OCI-LY1 (cell line): ENCODE measurements at regions not wholly inside any gene's neighbourhood (a gene's known extent, or its start where the extent isn't known, plus 50 kb on each side); places are given as distances from the start of the nearest gene placed in this dataset.

Experiments
- H2AFZ ChIP-seq: fragments of 200-600 bp; sonication (generic), shearing (Covaris generic); 2 replicates; pipeline ENCODE4 v1.6.0; 2014; ENCODE audit warnings: antibody characterized with exemption, mild to moderate bottlenecking, low read length
- H3F3A ChIP-seq: fragments of 200-600 bp; sonication (generic), shearing (Covaris generic); 2 replicates; pipeline ENCODE4 v1.6.0; 2014; ENCODE audit warnings: mild to moderate bottlenecking, antibody characterized with exemption, low read length, moderate library complexity; ENCODE audit not compliant: insufficient read depth
- H3K27ac ChIP-seq: fragments of 200-600 bp; sonication (generic); 2 replicates; pipeline ENCODE4 v1.5.1; 2014; ENCODE audit warnings: low read length, mixed run types, mild to moderate bottlenecking, low read depth; ENCODE audit not compliant: poor library complexity, severe bottlenecking
- H3K27me3 ChIP-seq: fragments of 200-600 bp; sonication (generic); 2 replicates; pipeline ENCODE4 v1.6.0; 2014; ENCODE audit warnings: antibody characterized with exemption, mild to moderate bottlenecking, low read length, moderate library complexity; ENCODE audit not compliant: insufficient read depth
- H3K36me3 ChIP-seq: fragments of 200-600 bp; sonication (generic); 2 replicates; pipeline ENCODE4 v1.6.1; 2014; ENCODE audit warnings: mild to moderate bottlenecking, antibody characterized with exemption, low read length, moderate library complexity, mixed read lengths; ENCODE audit not compliant: insufficient read depth
- H3K4me1 ChIP-seq: fragments of 200-600 bp; sonication (generic); 2 replicates; pipeline ENCODE4 v1.5.1; 2014; ENCODE audit warnings: mild to moderate bottlenecking, low read length, moderate library complexity; ENCODE audit not compliant: insufficient read depth, severe bottlenecking
- H3K4me2 ChIP-seq: fragments of 200-600 bp; sonication (generic), shearing (Covaris generic); 2 replicates; pipeline ENCODE4 v1.6.1; 2014; ENCODE audit warnings: low read length
- H3K4me3 ChIP-seq: fragments of 200-600 bp; sonication (generic); 2 replicates; pipeline ENCODE4 v1.5.1; 2014; ENCODE audit warnings: low read length, low read depth, mild to moderate bottlenecking, mixed read lengths; ENCODE audit not compliant: poor library complexity, severe bottlenecking
- H3K79me2 ChIP-seq: fragments of 200-600 bp; shearing (Covaris generic); 2 replicates; pipeline ENCODE4 v1.6.1; 2016; ENCODE audit warnings: mixed run types, low read length, mixed read lengths; ENCODE audit not compliant: insufficient read depth
- H3K9ac ChIP-seq: fragments of 200-600 bp; sonication (generic), shearing (Covaris generic); 2 replicates; pipeline ENCODE4 v1.6.1; 2014; ENCODE audit warnings: mild to moderate bottlenecking, low read length, mixed read lengths
- H3K9me2 ChIP-seq: fragments of 200-600 bp; sonication (generic), shearing (Covaris generic); 2 replicates; pipeline ENCODE4 v1.6.1; 2014; ENCODE audit warnings: low read depth, mild to moderate bottlenecking, low read length, mixed read lengths
- H3K9me3 ChIP-seq: fragments of 200-600 bp; shearing (Covaris generic); 2 replicates; pipeline ENCODE4 v1.6.1; 2014; ENCODE audit warnings: low read length, mixed read lengths
- H4K20me1 ChIP-seq: fragments of 200-600 bp; sonication (generic), shearing (Covaris generic); 2 replicates; pipeline ENCODE4 v1.6.0; 2016; ENCODE audit warnings: mild to moderate bottlenecking, low read length; ENCODE audit not compliant: insufficient read depth
- CTCF ChIP-seq: fragments of 200-600 bp; sonication (generic), shearing (Covaris generic); IDR thresholded peaks from 2 replicates; pipeline ENCODE4 v1.5.1; 2017; ENCODE audit warnings: mild to moderate bottlenecking, antibody characterized with exemption, low read length, moderate library complexity, mixed read lengths
- EZH2 ChIP-seq: fragments of 200-600 bp; sonication (generic), shearing (Covaris generic); IDR thresholded peaks from 2 replicates; pipeline ENCODE4 v1.8.0; 2017; ENCODE audit warnings: borderline replicate concordance, mixed run types, mild to moderate bottlenecking, antibody characterized with exemption, low read length, moderate library complexity, mixed read lengths

- Histone ChIP-seq H3K27me3 (0 out of 2 replicates have a peak, but pooled peaks cover 4% of the 10 kb centered on the region), H3K9ac (no peak overlapping the region), H3K79me2 (no peaks in the 10 kb centered on the region), H3K4me3 (no peak overlapping the region), H2AFZ (no peak overlapping the region), H3K36me3 (no peaks in the 10 kb centered on the region), H4K20me1 (no peaks in the 10 kb centered on the region), H3K9me3 (no peaks in the 10 kb centered on the region), H3F3A (no peaks in the 10 kb centered on the region), H3K9me2 (no peaks in the 10 kb centered on the region), H3K27ac (no peak overlapping the region), H3K4me2 (no peak overlapping the region), H3K4me1 (no peaks in the 10 kb centered on the region)
- TF ChIP-seq CTCF (no peak), EZH2 (no peak)
These were observed 190.5 kb upstream of the CSF3R start for GRCh38 chr1:36673202-36673601.

GRCh38 chr1:36669262-36669661 lies 186.5 kb upstream of the CSF3R start:
- Histone ChIP-seq H4K20me1 (no peaks in the 10 kb centered on the region), H3K9ac (no peak overlapping the region), H3K4me3 (no peak overlapping the region), H3K4me1 (no peaks in the 10 kb centered on the region), H3K4me2 (no peak overlapping the region), H3K27ac (no peak overlapping the region), H3K79me2 (no peaks in the 10 kb centered on the region), H3K9me3 (no peaks in the 10 kb centered on the region), H2AFZ (no peak overlapping the region), H3K9me2 (no peaks in the 10 kb centered on the region), H3K27me3 (0 out of 2 replicates have a peak, but pooled peaks cover 4% of the 10 kb centered on the region), H3F3A (no peaks in the 10 kb centered on the region), H3K36me3 (no peaks in the 10 kb centered on the region)
- TF ChIP-seq EZH2 (no peak), CTCF (no peak)

- no peaks in the 10 kb centered on the region for H3F3A ChIP-seq
- H3K9ac ChIP-seq: no peak overlapping the region
- no peaks in the 10 kb centered on the region for H3K9me3 ChIP-seq
- H2AFZ ChIP-seq: no peak overlapping the region
- no peaks in the 10 kb centered on the region for H3K9me2 ChIP-seq
- H3K36me3 ChIP-seq: no peaks in the 10 kb centered on the region
- no peaks in the 10 kb centered on the region for H4K20me1 ChIP-seq
- no peak overlapping the region for H3K4me2 ChIP-seq
- H3K4me3 ChIP-seq: no peak overlapping the region
- H3K27ac ChIP-seq: no peak overlapping the region
- no peaks in the 10 kb centered on the region for H3K4me1 ChIP-seq
- 0 out of 2 replicates have a peak, but pooled peaks cover 4% of the 10 kb centered on the region for H3K27me3 ChIP-seq
- no peaks in the 10 kb centered on the region for H3K79me2 ChIP-seq
- TF ChIP-seq CTCF (no peak), EZH2 (no peak)
These were observed 185.1 kb upstream of the CSF3R start for GRCh38 chr1:36667836-36668235.
